ENCODE measurements at regions not wholly inside any gene's neighbourhood (a gene's known extent, or its start where the extent isn't known, plus 50 kb on each side); places are given as distances from the start of the nearest gene placed in this dataset.

GRCh38 chr2:125857971-125858794 is 797.8 kb upstream of the GYPC start:
- no peak overlapping the region for H3K27ac ChIP-seq
- no peak for TF ChIP-seq CTCF (IDR thresholded peaks at IDR 0.05)

GRCh38 chr2:125861461-125861860 is 794.5 kb upstream of the GYPC start:
- H3K27ac ChIP-seq, result no peak overlapping the region
- TF ChIP-seq CTCF (IDR thresholded peaks at IDR 0.05) (no peak), ZFX (IDR thresholded peaks at IDR 0.05; ENCODE audit: borderline replicate concordance) (no peak)

- TF ChIP-seq ZFX (IDR thresholded peaks at IDR 0.05; ENCODE audit: borderline replicate concordance) (no peak), CTCF (IDR thresholded peaks at IDR 0.05) (no peak)
- H3K27ac ChIP-seq, result no peak overlapping the region
Measured at GRCh38 chr2:125867908-125868307, 788.0 kb upstream of the GYPC start.

GRCh38 chr2:125870264-125870663 is 785.7 kb upstream of the GYPC start:
- H3K27ac ChIP-seq, result no peak overlapping the region
- TF ChIP-seq CTCF (IDR thresholded peaks at IDR 0.05) (no peak), ZFX (IDR thresholded peaks at IDR 0.05; ENCODE audit: borderline replicate concordance) (no peak)

GRCh38 chr2:125870746-125871145 is 785.2 kb upstream of the GYPC start:
- no peak for TF ChIP-seq CTCF (IDR thresholded peaks at IDR 0.05)
- TF ChIP-seq ZFX (IDR thresholded peaks at IDR 0.05; ENCODE audit: borderline replicate concordance), result no peak
- H3K27ac ChIP-seq, result no peak overlapping the region

- H3K27ac ChIP-seq, result no peak overlapping the region
- TF ChIP-seq CTCF (IDR thresholded peaks at IDR 0.05) (no peak), ZFX (IDR thresholded peaks at IDR 0.05; ENCODE audit: borderline replicate concordance) (no peak)
Measured at GRCh38 chr2:125874564-125874963, 781.4 kb upstream of the GYPC start.

GRCh38 chr2:125885340-125885739 is 770.6 kb upstream of the GYPC start:
- TF ChIP-seq CTCF (IDR thresholded peaks at IDR 0.05) (no peak), ZFX (IDR thresholded peaks at IDR 0.05; ENCODE audit: borderline replicate concordance) (no peak)
- no peak overlapping the region for H3K27ac ChIP-seq

All from 22Rv1 (cell line).